C4-2B (cell line): ENCODE measurements at regions not wholly inside any gene's neighbourhood (a gene's known extent, or its start where the extent isn't known, plus 50 kb on each side); places are given as distances from the start of the nearest gene placed in this dataset.

Experiments
- H3K27ac ChIP-seq: fragments of 450-650 bp; 2 replicates; pipeline ENCODE4 v1.5.1; 2017
- ZFX ChIP-seq: fragments of 450-650 bp; IDR thresholded peaks from 2 replicates; pipeline ENCODE4 v1.6.1; 2017
- TF ChIP-seq, protein P1 (sequence below): fragments of 450-650 bp; conservative IDR thresholded peaks from 2 replicates; pipeline ENCODE4 v1.5.1; 2017; ENCODE audit warnings: mild to moderate bottlenecking

DNA sequence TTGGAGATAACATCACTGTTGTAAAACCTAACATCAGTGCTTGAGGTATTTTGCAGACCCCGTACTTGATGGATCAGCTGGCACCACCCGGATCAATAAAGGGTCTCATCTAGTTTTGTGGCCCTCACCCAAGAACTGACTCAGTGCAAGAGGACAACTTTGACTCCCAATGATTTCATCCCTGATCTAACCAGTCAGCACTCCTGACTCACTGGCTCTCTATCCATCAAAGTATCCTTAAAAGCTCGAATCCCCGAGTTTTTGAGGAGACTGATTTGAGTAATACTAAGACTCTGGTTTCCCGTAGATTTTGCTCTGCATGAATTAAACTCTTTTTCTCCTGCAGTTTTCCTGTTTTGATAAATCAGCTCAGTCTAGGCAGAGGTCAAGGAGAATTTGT is 2498.1 kb downstream of the PCDH7 start:
- TF ChIP-seq, protein P1, sequence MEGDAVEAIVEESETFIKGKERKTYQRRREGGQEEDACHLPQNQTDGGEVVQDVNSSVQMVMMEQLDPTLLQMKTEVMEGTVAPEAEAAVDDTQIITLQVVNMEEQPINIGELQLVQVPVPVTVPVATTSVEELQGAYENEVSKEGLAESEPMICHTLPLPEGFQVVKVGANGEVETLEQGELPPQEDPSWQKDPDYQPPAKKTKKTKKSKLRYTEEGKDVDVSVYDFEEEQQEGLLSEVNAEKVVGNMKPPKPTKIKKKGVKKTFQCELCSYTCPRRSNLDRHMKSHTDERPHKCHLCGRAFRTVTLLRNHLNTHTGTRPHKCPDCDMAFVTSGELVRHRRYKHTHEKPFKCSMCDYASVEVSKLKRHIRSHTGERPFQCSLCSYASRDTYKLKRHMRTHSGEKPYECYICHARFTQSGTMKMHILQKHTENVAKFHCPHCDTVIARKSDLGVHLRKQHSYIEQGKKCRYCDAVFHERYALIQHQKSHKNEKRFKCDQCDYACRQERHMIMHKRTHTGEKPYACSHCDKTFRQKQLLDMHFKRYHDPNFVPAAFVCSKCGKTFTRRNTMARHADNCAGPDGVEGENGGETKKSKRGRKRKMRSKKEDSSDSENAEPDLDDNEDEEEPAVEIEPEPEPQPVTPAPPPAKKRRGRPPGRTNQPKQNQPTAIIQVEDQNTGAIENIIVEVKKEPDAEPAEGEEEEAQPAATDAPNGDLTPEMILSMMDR: no peak
- no peak for TF ChIP-seq ZFX

DNA sequence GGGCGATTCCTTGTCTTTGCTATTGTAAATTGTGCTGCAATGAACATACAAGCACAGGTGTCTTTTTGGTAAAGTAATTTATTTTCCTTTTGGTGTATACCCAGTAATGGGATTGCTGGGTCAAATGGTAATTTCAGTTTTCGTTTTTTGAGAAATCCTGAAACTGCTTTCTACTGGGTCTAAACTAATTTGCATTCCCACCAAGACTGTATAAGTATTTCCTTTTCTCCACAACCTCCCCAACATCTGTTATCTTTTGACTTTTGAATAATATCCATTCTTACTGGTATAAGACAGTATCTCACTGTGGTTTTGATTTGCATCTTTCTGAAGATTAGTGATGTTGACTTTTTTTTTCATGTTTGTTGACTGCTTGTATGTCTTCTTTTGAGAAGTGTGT is 2506.0 kb downstream of the PCDH7 start:
- H3K27ac ChIP-seq: no peak overlapping the region
- TF ChIP-seq ZFX: no peak
- TF ChIP-seq, protein P1: no peak

More for the DNA sequence above, 2498.1 kb downstream of the PCDH7 start:
- H3K27ac ChIP-seq: no peak overlapping the region

DNA sequence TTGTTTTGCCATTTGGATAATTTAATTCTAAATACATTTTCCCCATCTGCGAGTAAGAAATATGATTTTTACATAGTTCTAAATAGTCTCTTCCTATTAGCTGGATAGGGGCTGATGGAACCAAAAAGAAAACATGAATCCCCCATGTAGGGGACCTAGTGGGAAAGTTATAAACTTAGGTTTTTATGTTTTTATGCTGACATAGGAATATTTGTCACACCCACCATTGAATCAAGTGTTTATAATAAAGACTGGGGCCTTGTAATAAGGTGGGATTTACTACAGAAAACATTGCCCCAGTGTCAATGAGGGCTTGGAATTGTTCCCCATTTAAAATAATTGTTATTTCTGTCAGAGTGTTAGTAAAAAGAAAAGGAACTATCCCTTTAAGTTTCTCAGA is 2506.6 kb downstream of the PCDH7 start:
- H3K27ac ChIP-seq: no peak overlapping the region
- no peak for TF ChIP-seq ZFX
- TF ChIP-seq, protein P1: no peak

DNA sequence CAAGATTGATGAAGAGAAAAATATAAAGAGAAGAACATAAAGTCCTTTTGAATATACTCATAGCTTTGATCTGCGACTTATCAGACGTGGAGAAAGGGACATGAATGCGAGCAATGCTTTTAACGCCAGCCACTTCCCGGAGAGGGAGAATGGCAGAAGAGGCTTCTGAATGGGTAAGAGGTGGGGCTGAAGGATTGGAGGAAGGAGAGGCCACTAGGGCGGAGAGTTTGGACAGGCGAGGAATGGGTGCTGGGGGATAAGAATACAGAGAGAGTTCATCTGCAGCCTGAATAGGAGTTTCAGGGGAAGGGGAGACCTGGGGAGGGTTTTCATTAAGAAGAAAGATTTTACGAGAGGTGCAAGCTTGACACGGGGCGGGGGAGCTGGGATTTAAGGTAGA is 2534.9 kb downstream of the PCDH7 start:
- no peak overlapping the region for H3K27ac ChIP-seq
- TF ChIP-seq ZFX: no peak
- TF ChIP-seq, protein P1: no peak

DNA sequence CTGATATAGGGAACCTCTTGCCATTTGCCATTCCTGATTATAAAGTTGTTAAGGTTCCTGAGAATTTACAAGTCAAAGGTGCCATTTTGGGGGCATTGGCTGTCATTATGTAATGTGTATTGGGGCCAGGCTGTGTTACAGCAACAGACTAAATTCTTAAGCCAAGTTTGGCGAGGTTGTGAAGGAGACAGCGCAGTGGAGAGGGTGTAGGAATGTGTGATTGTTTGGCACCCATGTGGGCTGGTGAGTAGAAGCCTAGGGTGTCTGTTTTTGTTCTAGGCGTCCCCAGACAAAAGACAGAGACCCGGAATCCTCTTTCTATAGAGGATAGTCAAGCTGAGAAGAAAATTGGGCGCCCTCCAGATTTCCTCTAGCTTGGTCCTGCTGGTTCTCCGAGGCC is 2535.3 kb downstream of the PCDH7 start:
- TF ChIP-seq ZFX: no peak
- TF ChIP-seq, protein P1: no peak
- no peak overlapping the region for H3K27ac ChIP-seq

DNA sequence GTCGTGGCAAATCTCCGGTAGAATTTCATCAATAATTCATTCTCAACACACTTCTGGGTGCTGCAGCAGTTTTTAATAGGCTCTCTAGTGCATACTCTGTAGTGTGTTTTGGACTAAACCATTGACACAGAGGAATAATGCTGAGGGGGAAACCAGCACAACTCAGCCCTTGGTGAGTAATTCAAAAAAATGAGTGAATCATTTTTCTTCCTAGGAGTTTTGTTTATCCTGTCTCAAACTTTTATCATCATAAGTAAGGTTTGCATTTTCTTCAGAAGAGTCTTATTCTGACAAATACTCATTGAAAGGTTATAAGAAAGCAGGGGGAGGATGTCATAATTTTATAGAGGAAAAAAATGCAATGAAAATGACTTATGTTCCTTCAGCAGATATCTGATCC is 2542.7 kb downstream of the PCDH7 start:
- H3K27ac ChIP-seq: no peak overlapping the region
- no peak for TF ChIP-seq ZFX
- TF ChIP-seq, protein P1: no peak

DNA sequence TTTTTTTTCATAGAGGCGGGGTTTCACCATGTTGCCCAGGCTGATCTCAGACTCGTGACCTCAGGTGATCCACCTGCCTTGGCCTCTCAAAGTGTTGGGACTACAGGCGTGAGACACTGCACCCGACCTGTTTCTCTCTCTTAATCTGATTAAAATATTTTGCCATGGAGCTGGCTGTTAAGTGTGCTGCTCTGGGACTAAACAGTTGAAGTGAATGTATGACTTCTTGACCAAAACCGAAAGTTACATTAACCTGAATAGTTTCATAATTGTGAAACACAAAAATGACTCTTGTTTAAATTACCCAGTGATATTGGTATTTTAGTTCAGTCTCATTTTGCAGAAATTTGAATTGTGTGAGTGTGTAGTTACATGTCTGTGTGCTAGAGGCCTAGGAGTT is 2548.6 kb downstream of the PCDH7 start:
- no peak for TF ChIP-seq ZFX
- TF ChIP-seq, protein P1: no peak
- H3K27ac ChIP-seq: no peak overlapping the region
